GM23338 (cell line): ENCODE measurements at regions not wholly inside any gene's neighbourhood (a gene's known extent, or its start where the extent isn't known, plus 50 kb on each side); places are given as distances from the start of the nearest gene placed in this dataset.

Experiments
- ATAC-seq: fragments of 200-7000 bp; cut with Tn5 transposase; 3 replicates; pipeline ENCODE4 v1.9.1; 2020
- DNase-seq: peaks from one replicate; pipeline ENCODE4 v3.0.0-alpha.2; 2015; ENCODE audit warnings: low spot score
- H2AFZ ChIP-seq: fragments of 200-600 bp; sonication (generic); 2 replicates; pipeline ENCODE4 v1.8.0; 2016; ENCODE audit warnings: antibody characterized with exemption, mild to moderate bottlenecking, moderate library complexity
- H3F3A ChIP-seq: fragments of 200-600 bp; sonication (generic); replicated peaks from 2 replicates; pipeline ENCODE4 v1.8.0; 2017; ENCODE audit warnings: antibody characterized with exemption, mixed run types, low read depth
- H3K27ac ChIP-seq: fragments of 200-600 bp; sonication (generic); 2 replicates; pipeline ENCODE4 v1.6.1; 2016; ENCODE audit warnings: low read depth
- H3K27me3 ChIP-seq: fragments of 200-600 bp; sonication (generic); 2 replicates; pipeline ENCODE4 v1.8.0; 2016; ENCODE audit warnings: mild to moderate bottlenecking, mixed run types, moderate library complexity; ENCODE audit not compliant: insufficient read depth
- H3K36me3 ChIP-seq: fragments of 200-600 bp; sonication (generic); 2 replicates; pipeline ENCODE4 v1.8.0; 2016; ENCODE audit warnings: mild to moderate bottlenecking; ENCODE audit not compliant: insufficient read depth
- H3K4me1 ChIP-seq: fragments of 200-600 bp; sonication (generic); 2 replicates; pipeline ENCODE4 v1.8.0; 2016; ENCODE audit warnings: mild to moderate bottlenecking, moderate library complexity; ENCODE audit not compliant: insufficient read depth
- H3K4me2 ChIP-seq: fragments of 200-600 bp; sonication (generic); 2 replicates; pipeline ENCODE4 v1.7.1; 2017; ENCODE audit warnings: mixed run types
- H3K4me3 ChIP-seq: fragments of 200-600 bp; sonication (generic); 2 replicates; pipeline ENCODE4 v1.6.1; 2016; ENCODE audit warnings: mixed run types
- H3K79me2 ChIP-seq: fragments of 200-600 bp; sonication (generic); replicated peaks from 2 replicates; pipeline ENCODE4 v1.8.0; 2017; ENCODE audit warnings: mild to moderate bottlenecking; ENCODE audit not compliant: insufficient read depth
- H3K9me2 ChIP-seq: fragments of 200-600 bp; sonication (generic); 2 replicates; pipeline ENCODE4 v1.8.0; 2017; ENCODE audit not compliant: insufficient read depth
- H4K20me1 ChIP-seq: fragments of 200-600 bp; sonication (generic); replicated peaks from 2 replicates; pipeline ENCODE4 v1.8.0; 2017; ENCODE audit warnings: mild to moderate bottlenecking; ENCODE audit not compliant: insufficient read depth
- H3K27ac Mint-ChIP-seq: 2 replicates; pipeline ENCODE4 v1.8.0; 2020; ENCODE audit warnings: inconsistent platforms, mild to moderate bottlenecking, moderate library complexity, mixed read lengths
- H3K27me3 Mint-ChIP-seq: 3 replicates; pipeline ENCODE4 v1.8.0; 2022; ENCODE audit warnings: low read depth, mild to moderate bottlenecking, moderate library complexity, mixed read lengths, inconsistent platforms; ENCODE audit not compliant: insufficient read depth, poor library complexity
- H3K36me3 Mint-ChIP-seq: 3 replicates; pipeline ENCODE4 v1.8.0; 2021; ENCODE audit warnings: low read depth, mild to moderate bottlenecking, inconsistent platforms, moderate library complexity, mixed read lengths
- H3K4me1 Mint-ChIP-seq: 3 replicates; pipeline ENCODE4 v1.8.0; 2020; ENCODE audit warnings: mild to moderate bottlenecking, inconsistent platforms, mixed read lengths
- H3K4me3 Mint-ChIP-seq: 3 replicates; pipeline ENCODE4 v1.8.0; 2021; ENCODE audit warnings: moderate library complexity, mild to moderate bottlenecking, inconsistent platforms, mixed read lengths
- H3K9me3 Mint-ChIP-seq: 3 replicates; pipeline ENCODE4 v1.8.0; 2020; ENCODE audit warnings: moderate library complexity, mild to moderate bottlenecking, inconsistent platforms, mixed read lengths
- CREB1 ChIP-seq: fragments of 250-450 bp; sonication (Bioruptor Pico); IDR thresholded peaks from 2 replicates; pipeline ENCODE4 v1.5.0; 2020; ENCODE audit warnings: low read depth, mild to moderate bottlenecking, moderate library complexity
- CTCF ChIP-seq, 2 experiments: fragments of 200-600 bp in 1 of 2; sonication (generic) in 1 of 2; conservative IDR thresholded peaks; 2 replicates each; pipeline versions ENCODE4 v1.5.1 to v1.6.1; 2016 to 2017; ENCODE audit warnings: antibody characterized with exemption in 2 of 2, low read depth in 2 of 2, mild to moderate bottlenecking in 2 of 2, moderate library complexity in 1 of 2
- ETS1 ChIP-seq: IDR thresholded peaks from 2 replicates; pipeline ENCODE4 v1.6.1; 2016; ENCODE audit warnings: antibody characterized with exemption
- EZH2phosphoT487 ChIP-seq: fragments of 200-600 bp; sonication (generic); IDR thresholded peaks from one replicate; pipeline ENCODE4 v1.8.1; 2018; ENCODE audit warnings: antibody characterized with exemption; ENCODE audit not compliant: unreplicated experiment
- JUNB ChIP-seq: IDR thresholded peaks from one replicate; pipeline ENCODE4 v1.6.1; 2016; ENCODE audit warnings: antibody characterized with exemption; ENCODE audit not compliant: unreplicated experiment
- NANOG ChIP-seq: IDR thresholded peaks from 2 replicates; pipeline ENCODE4 v1.6.1; 2016; ENCODE audit warnings: antibody characterized with exemption, borderline replicate concordance
- POLR2AphosphoS5 ChIP-seq: IDR thresholded peaks from 2 replicates; pipeline ENCODE4 v1.6.1; 2016; ENCODE audit warnings: antibody characterized with exemption, low read depth
- REST ChIP-seq: IDR thresholded peaks from one replicate; pipeline ENCODE4 v1.6.1; 2018; ENCODE audit warnings: antibody characterized with exemption; ENCODE audit not compliant: unreplicated experiment
- STAT1 ChIP-seq: IDR thresholded peaks from one replicate; pipeline ENCODE4 v1.6.1; 2016; ENCODE audit warnings: antibody characterized with exemption; ENCODE audit not compliant: unreplicated experiment
- ZNF114 ChIP-seq: fragments of 250-450 bp; sonication (Bioruptor Pico); IDR thresholded peaks from 2 replicates; pipeline ENCODE4 v1.5.0; 2020; ENCODE audit warnings: mild to moderate bottlenecking, moderate library complexity
- ZNF331 ChIP-seq: fragments of 250-450 bp; sonication (Bioruptor Pico); IDR thresholded peaks from 2 replicates; pipeline ENCODE4 v1.5.0; 2020; ENCODE audit warnings: low read depth, mild to moderate bottlenecking, moderate library complexity

GRCh38 chr4:148810461-148810860, 368.2 kb upstream of the NR3C2 start:
- no peak for TF ChIP-seq ZNF114
- TF ChIP-seq NANOG = no peak
- TF ChIP-seq REST = no peak
- no peak for TF ChIP-seq JUNB
- TF ChIP-seq EZH2phosphoT487 = no peak
- no peak for TF ChIP-seq STAT1
- no peak for TF ChIP-seq ZNF331 (CRISPR knock-in tag)

GRCh38 chr4:148808416-148808815, 366.2 kb upstream of the NR3C2 start:
- no peaks in the 10 kb centered on the region for H4K20me1 ChIP-seq
- peaks cover 16% of the 10 kb centered on the region for H3K9me3 Mint-ChIP-seq
- no peaks in the 10 kb centered on the region for H3K9me2 ChIP-seq
- no peak overlapping the region for H3K4me3 Mint-ChIP-seq
- no peak for TF ChIP-seq ETS1
- TF ChIP-seq NANOG = no peak
- TF ChIP-seq CREB1 = no peak
- no peak for TF ChIP-seq REST
- TF ChIP-seq JUNB = no peak
- TF ChIP-seq POLR2AphosphoS5 = no peak
- no peak for TF ChIP-seq CTCF (conservative IDR thresholded peaks at IDR 0.05; ENCODE audit: low read depth in 2 of 2)
- no peak for TF ChIP-seq ZNF114
- H3K79me2 ChIP-seq = no peaks in the 10 kb centered on the region
- no peaks in the 10 kb centered on the region for H3F3A ChIP-seq
- no peak overlapping the region for H3K4me3 ChIP-seq
- no peak for ATAC-seq
- no peaks in the 10 kb centered on the region for H3K27me3 ChIP-seq
- no peaks in the 10 kb centered on the region for H3K4me1 Mint-ChIP-seq
- no peak overlapping the region for H2AFZ ChIP-seq
- H3K27ac ChIP-seq = no peak overlapping the region
- no peaks in the 10 kb centered on the region for H3K27me3 Mint-ChIP-seq
- no peaks in the 10 kb centered on the region for H3K4me1 ChIP-seq
- DNase-seq = no peak
- no peak overlapping the region for H3K4me2 ChIP-seq
- H3K36me3 Mint-ChIP-seq = no peaks in the 10 kb centered on the region; the same call in 1 of the 3 replicates
- H3K36me3 ChIP-seq = no peaks in the 10 kb centered on the region
- no peak overlapping the region for H3K27ac Mint-ChIP-seq

More at GRCh38 chr4:148810461-148810860, 368.2 kb upstream of the NR3C2 start:
- Mint-ChIP-seq H3K9me3 (peaks cover 16% of the 10 kb centered on the region), H3K27me3 (no peaks in the 10 kb centered on the region), H3K27ac (no peak overlapping the region), H3K36me3 (no peaks in the 10 kb centered on the region; the same call in 1 of the 3 replicates), H3K4me1 (no peaks in the 10 kb centered on the region), H3K4me3 (no peak overlapping the region)
- ATAC-seq (no peak), DNase-seq (no peak)
- Histone ChIP-seq H3K9me2 (no peaks in the 10 kb centered on the region; the same call in 1 of the 2 replicates), H3K27ac (no peak overlapping the region), H3F3A (no peaks in the 10 kb centered on the region), H3K27me3 (no peaks in the 10 kb centered on the region), H3K36me3 (no peaks in the 10 kb centered on the region), H2AFZ (no peak overlapping the region), H3K4me3 (no peak overlapping the region), H3K4me1 (no peaks in the 10 kb centered on the region), H3K4me2 (no peak overlapping the region), H4K20me1 (no peaks in the 10 kb centered on the region), H3K79me2 (no peaks in the 10 kb centered on the region)
